GM18873 (cell line): ENCODE measurements at regions not wholly inside any gene's neighbourhood (a gene's known extent, or its start where the extent isn't known, plus 50 kb on each side); places are given as distances from the start of the nearest gene placed in this dataset.

ENCODE experiments used
- ATAC-seq: cut with Tn5 transposase; IDR thresholded peaks from one replicate; pipeline ENCODE4 v1.9.1; 2021; ENCODE audit warnings: mild to moderate bottlenecking, moderate library complexity, moderate number of reproducible peaks; ENCODE audit not compliant: unreplicated experiment, low FRiP score

GRCh38 chr5:82785456-82785855 is 291.7 kb downstream of the TMEM167A start:
- no peak for ATAC-seq

- ATAC-seq, result no peak
Observed at GRCh38 chr5:82784521-82784920, 292.7 kb downstream of the TMEM167A start.

- no peak for ATAC-seq
Observed at GRCh38 chr5:82777106-82777505, 300.1 kb downstream of the TMEM167A start.

- ATAC-seq, result no peak
Observed at GRCh38 chr5:82772281-82772680, 304.9 kb downstream of the TMEM167A start.

- ATAC-seq, result no peak
Observed at GRCh38 chr5:82766206-82766605, 311.0 kb downstream of the TMEM167A start.

- no peak for ATAC-seq
Observed at GRCh38 chr5:82765765-82766164, 311.4 kb downstream of the TMEM167A start.

GRCh38 chr5:82760856-82761255 is 316.3 kb downstream of the TMEM167A start:
- ATAC-seq, result no peak

GRCh38 chr5:82758881-82759280 is 318.3 kb downstream of the TMEM167A start:
- no peak for ATAC-seq

- peak; percentile 85 for ATAC-seq
Observed at GRCh38 chr5:82754759-82755158, 322.4 kb downstream of the TMEM167A start.

GRCh38 chr5:82754036-82754746 is 323.0 kb downstream of the TMEM167A start:
- ATAC-seq, result no peak

GRCh38 chr5:82753374-82753773 is 323.8 kb downstream of the TMEM167A start:
- ATAC-seq, result no peak

GRCh38 chr5:82749461-82749820 is 327.8 kb downstream of the TMEM167A start:
- no peak for ATAC-seq

GRCh38 chr5:82748688-82749460 is 328.3 kb downstream of the TMEM167A start:
- ATAC-seq, result no peak

GRCh38 chr5:82747986-82748385 is 329.2 kb downstream of the TMEM167A start:
- ATAC-seq, result no peak

- ATAC-seq, result no peak
Observed at GRCh38 chr5:82745016-82745415, 332.2 kb downstream of the TMEM167A start.

GRCh38 chr5:82738681-82739269 is 338.4 kb downstream of the TMEM167A start:
- ATAC-seq, result no peak

- ATAC-seq, result no peak
Observed at GRCh38 chr5:82735160-82735789, 341.9 kb downstream of the TMEM167A start.

- ATAC-seq, result no peak
Observed at GRCh38 chr5:82734347-82734746, 342.8 kb downstream of the TMEM167A start.

- ATAC-seq, result no peak
Observed at GRCh38 chr5:82730913-82731312, 346.3 kb downstream of the TMEM167A start.

- ATAC-seq, result no peak
Observed at GRCh38 chr5:82728926-82729702, 348.1 kb downstream of the TMEM167A start.
